BLaER1 treated with 17β-estradiol and CSF1 and Interleukin-3, amounts not matched to agents 10 nM and 100 nM (cell line): ENCODE measurements at regions not wholly inside any gene's neighbourhood (a gene's known extent, or its start where the extent isn't known, plus 50 kb on each side); places are given as distances from the start of the nearest gene placed in this dataset.

Experiments used
- H3K27ac ChIP-seq, 11 experiments: shearing (Covaris generic); formaldehyde crosslinking; 2 replicates each; pipeline ENCODE4 v1.8.1; 2022
- H3K27me3 ChIP-seq, 11 experiments: shearing (Covaris generic); formaldehyde crosslinking; 2 replicates each; pipeline ENCODE4 v1.8.1; 2022
- H3K36me3 ChIP-seq, 11 experiments: shearing (Covaris generic); formaldehyde crosslinking; 2 replicates each; pipeline ENCODE4 v1.8.1; 2022
- H3K4me1 ChIP-seq, 10 experiments: shearing (Covaris generic); formaldehyde crosslinking; 2 replicates each; pipeline ENCODE4 v1.8.1; 2022
- H3K4me2 ChIP-seq, 11 experiments: shearing (Covaris generic); formaldehyde crosslinking; 2 replicates each; pipeline ENCODE4 v1.8.1; 2022
- H3K4me3 ChIP-seq, 10 experiments: shearing (Covaris generic); formaldehyde crosslinking; 2 replicates each; pipeline ENCODE4 v1.8.1; 2022
- H3K9ac ChIP-seq, 11 experiments: shearing (Covaris generic); formaldehyde crosslinking; 2 replicates each; pipeline ENCODE4 v1.8.1; 2022
- H3K9me3 ChIP-seq, 11 experiments: shearing (Covaris generic); formaldehyde crosslinking; replicated peaks in 1 of 11; 2 replicates each; pipeline ENCODE4 v1.8.1; 2022
- H4K20me1 ChIP-seq, 11 experiments: shearing (Covaris generic); formaldehyde crosslinking; 2 replicates each; pipeline ENCODE4 v1.8.1; 2022
- Cebpa-rat ChIP-seq, 11 experiments: shearing (Covaris generic); IDR thresholded peaks; 2 replicates each; pipeline ENCODE4 v1.8.1; 2022

GRCh38 chr4:134773497-134774000 is 572.0 kb upstream of the PABPC4L start:
- no peak overlapping the region for H3K27ac ChIP-seq
- H3K9me3 ChIP-seq: peaks cover 0 to 19% (median 14%) of the 10 kb centered on the region in 11 experiments; a peak in 15 of 22 replicates
- H3K27me3 ChIP-seq: no peaks in the 10 kb centered on the region
- no peak overlapping the region for H3K4me3 ChIP-seq
- no peaks in the 10 kb centered on the region for H4K20me1 ChIP-seq
- no peaks in the 10 kb centered on the region for H3K4me1 ChIP-seq
- TF ChIP-seq Cebpa-rat (IDR thresholded peaks at IDR 0.05): no peak
- H3K9ac ChIP-seq: no peak overlapping the region
- H3K36me3 ChIP-seq: no peaks in the 10 kb centered on the region
- H3K4me2 ChIP-seq: no peak overlapping the region

GRCh38 chr4:134762053-134762452 is 560.5 kb upstream of the PABPC4L start:
- no peaks in the 10 kb centered on the region for H3K9me3 ChIP-seq
- no peaks in the 10 kb centered on the region for H3K36me3 ChIP-seq
- H3K4me1 ChIP-seq: no peaks in the 10 kb centered on the region
- H3K27ac ChIP-seq: no peak overlapping the region
- no peaks in the 10 kb centered on the region for H4K20me1 ChIP-seq
- TF ChIP-seq Cebpa-rat (IDR thresholded peaks at IDR 0.05): no peak
- H3K9ac ChIP-seq: no peak overlapping the region
- H3K27me3 ChIP-seq: no peaks in the 10 kb centered on the region
- no peak overlapping the region for H3K4me2 ChIP-seq
- H3K4me3 ChIP-seq: no peak overlapping the region

GRCh38 chr4:134756421-134756820 is 554.8 kb upstream of the PABPC4L start:
- Histone ChIP-seq H3K27ac (no peak overlapping the region), H4K20me1 (no peaks in the 10 kb centered on the region), H3K9ac (no peak overlapping the region), H3K4me2 (no peak overlapping the region), H3K36me3 (no peaks in the 10 kb centered on the region), H3K4me3 (no peak overlapping the region), H3K9me3 (no peaks in the 10 kb centered on the region), H3K27me3 (no peaks in the 10 kb centered on the region), H3K4me1 (no peaks in the 10 kb centered on the region)
- no peak for TF ChIP-seq Cebpa-rat (IDR thresholded peaks at IDR 0.05)

GRCh38 chr4:134754301-134755019 is 552.9 kb upstream of the PABPC4L start:
- H3K36me3 ChIP-seq: no peaks in the 10 kb centered on the region
- H4K20me1 ChIP-seq: no peaks in the 10 kb centered on the region
- H3K4me3 ChIP-seq: no peak overlapping the region
- no peaks in the 10 kb centered on the region for H3K9me3 ChIP-seq
- no peak overlapping the region for H3K4me2 ChIP-seq
- TF ChIP-seq Cebpa-rat (IDR thresholded peaks at IDR 0.05): no peak
- H3K27me3 ChIP-seq: no peaks in the 10 kb centered on the region
- H3K4me1 ChIP-seq: no peaks in the 10 kb centered on the region
- H3K27ac ChIP-seq: no peak overlapping the region
- H3K9ac ChIP-seq: no peak overlapping the region

GRCh38 chr4:134753390-134753789 is 551.8 kb upstream of the PABPC4L start:
- H3K36me3 ChIP-seq: no peaks in the 10 kb centered on the region
- H3K9me3 ChIP-seq: no peaks in the 10 kb centered on the region
- no peaks in the 10 kb centered on the region for H4K20me1 ChIP-seq
- no peak overlapping the region for H3K9ac ChIP-seq
- no peak for TF ChIP-seq Cebpa-rat (IDR thresholded peaks at IDR 0.05)
- no peak overlapping the region for H3K27ac ChIP-seq
- no peaks in the 10 kb centered on the region for H3K4me1 ChIP-seq
- no peaks in the 10 kb centered on the region for H3K27me3 ChIP-seq
- no peak overlapping the region for H3K4me3 ChIP-seq
- H3K4me2 ChIP-seq: no peak overlapping the region

- Histone ChIP-seq H3K4me1 (no peaks in the 10 kb centered on the region), H3K9me3 (no peaks in the 10 kb centered on the region), H4K20me1 (no peaks in the 10 kb centered on the region), H3K36me3 (no peaks in the 10 kb centered on the region), H3K4me3 (no peak overlapping the region), H3K9ac (no peak overlapping the region), H3K4me2 (no peak overlapping the region), H3K27me3 (no peaks in the 10 kb centered on the region), H3K27ac (no peak overlapping the region)
- no peak for TF ChIP-seq Cebpa-rat (IDR thresholded peaks at IDR 0.05)
Observed at GRCh38 chr4:134747108-134747805, 545.7 kb upstream of the PABPC4L start.

- Histone ChIP-seq H3K27me3 (no peaks in the 10 kb centered on the region), H3K9me3 (no peaks in the 10 kb centered on the region), H3K4me3 (no peak overlapping the region), H4K20me1 (no peaks in the 10 kb centered on the region), H3K9ac (no peak overlapping the region), H3K4me2 (peak overlapping the region in 3 of 11 experiments; percentile 1 to 12 (median 10); a peak in 1 of 22 replicates), H3K36me3 (no peaks in the 10 kb centered on the region), H3K4me1 (peaks cover 0 to 9% (median 5%) of the 10 kb centered on the region in 10 experiments; a peak in 8 of 20 replicates), H3K27ac (no peak overlapping the region)
- no peak for TF ChIP-seq Cebpa-rat (IDR thresholded peaks at IDR 0.05)
Observed at GRCh38 chr4:134740290-134740689, 538.7 kb upstream of the PABPC4L start.

- Histone ChIP-seq H3K9me3 (peaks cover 0 to 6% (median 0%) of the 10 kb centered on the region in 11 experiments; a peak in 1 of 22 replicates), H3K4me2 (no peak overlapping the region), H3K4me1 (peaks cover 0 to 9% (median 5%) of the 10 kb centered on the region in 10 experiments; a peak in 8 of 20 replicates), H3K9ac (no peak overlapping the region), H3K36me3 (no peaks in the 10 kb centered on the region), H3K27me3 (no peaks in the 10 kb centered on the region), H3K27ac (no peak overlapping the region), H4K20me1 (no peaks in the 10 kb centered on the region), H3K4me3 (no peak overlapping the region)
- TF ChIP-seq Cebpa-rat (IDR thresholded peaks at IDR 0.05): no peak
Observed at GRCh38 chr4:134735901-134736300, 534.3 kb upstream of the PABPC4L start.

- Histone ChIP-seq H3K4me2 (no peak overlapping the region), H3K9me3 (peaks cover 0 to 6% (median 0%) of the 10 kb centered on the region in 11 experiments; a peak in 1 of 22 replicates), H3K4me3 (no peak overlapping the region), H3K36me3 (no peaks in the 10 kb centered on the region), H4K20me1 (no peaks in the 10 kb centered on the region), H3K27ac (no peak overlapping the region), H3K27me3 (no peaks in the 10 kb centered on the region), H3K4me1 (no peaks in the 10 kb centered on the region), H3K9ac (no peak overlapping the region)
- no peak for TF ChIP-seq Cebpa-rat (IDR thresholded peaks at IDR 0.05)
Observed at GRCh38 chr4:134727696-134728095, 526.1 kb upstream of the PABPC4L start.
